ENCODE measurements at regions not wholly inside any gene's neighbourhood (a gene's known extent, or its start where the extent isn't known, plus 50 kb on each side); places are given as distances from the start of the nearest gene placed in this dataset.

GRCh38 chr7:19623676-19624075, 85.2 kb downstream of the POLR1F start:
- Histone ChIP-seq H3K9me3 (ENCODE audit: control insufficient read depth, low read length) (no peaks in the 10 kb centered on the region), H3K4me3 (ENCODE audit: extremely low read depth, insufficient read depth, low read length, poor library complexity, severe bottlenecking) (no peak overlapping the region), H3K27ac (ENCODE audit: low read depth, low read length, severe bottlenecking) (no peak overlapping the region), H3K4me1 (ENCODE audit: control insufficient read depth, insufficient read depth, low read length, poor library complexity, severe bottlenecking) (no peaks in the 10 kb centered on the region), H3K36me3 (ENCODE audit: control insufficient read depth, insufficient read depth, low read length) (no peaks in the 10 kb centered on the region)
- WGBS, 2 experiments (ENCODE audit: insufficient coverage in 2 of 2), result no CpG with 5 or more reads among the region's 1 CpG

- H3K9me3 ChIP-seq (ENCODE audit: control insufficient read depth, low read length), result no peaks in the 10 kb centered on the region
- no peak overlapping the region for H3K4me3 ChIP-seq (ENCODE audit: extremely low read depth, insufficient read depth, low read length, poor library complexity, severe bottlenecking)
- H3K36me3 ChIP-seq (ENCODE audit: control insufficient read depth, insufficient read depth, low read length), result no peaks in the 10 kb centered on the region
- no peak overlapping the region for H3K27ac ChIP-seq (ENCODE audit: low read depth, low read length, severe bottlenecking)
- H3K4me1 ChIP-seq (ENCODE audit: control insufficient read depth, insufficient read depth, low read length, poor library complexity, severe bottlenecking), result no peaks in the 10 kb centered on the region
- WGBS, 2 experiments (ENCODE audit: insufficient coverage in 2 of 2), result 100% methylated on average over 1 of the region's 2 CpGs; no CpG with 5 or more reads in 1 of the 2 experiments
Observed at GRCh38 chr7:19621740-19622139, 87.1 kb downstream of the POLR1F start.

GRCh38 chr7:19620470-19620869, 88.4 kb downstream of the POLR1F start:
- H3K4me1 ChIP-seq (ENCODE audit: control insufficient read depth, insufficient read depth, low read length, poor library complexity, severe bottlenecking), result no peaks in the 10 kb centered on the region
- no peak overlapping the region for H3K4me3 ChIP-seq (ENCODE audit: extremely low read depth, insufficient read depth, low read length, poor library complexity, severe bottlenecking)
- no peak overlapping the region for H3K27ac ChIP-seq (ENCODE audit: low read depth, low read length, severe bottlenecking)
- WGBS, 2 experiments (ENCODE audit: insufficient coverage in 2 of 2), result no CpG with 5 or more reads among the region's 2 CpGs
- no peaks in the 10 kb centered on the region for H3K36me3 ChIP-seq (ENCODE audit: control insufficient read depth, insufficient read depth, low read length)
- H3K9me3 ChIP-seq (ENCODE audit: control insufficient read depth, low read length), result no peaks in the 10 kb centered on the region

- WGBS, 2 experiments (ENCODE audit: insufficient coverage in 2 of 2), result no CpG with 5 or more reads among the region's 1 CpG
- Histone ChIP-seq H3K4me3 (ENCODE audit: extremely low read depth, insufficient read depth, low read length, poor library complexity, severe bottlenecking) (no peak overlapping the region), H3K9me3 (ENCODE audit: control insufficient read depth, low read length) (no peaks in the 10 kb centered on the region), H3K36me3 (ENCODE audit: control insufficient read depth, insufficient read depth, low read length) (no peaks in the 10 kb centered on the region), H3K27ac (ENCODE audit: low read depth, low read length, severe bottlenecking) (no peak overlapping the region), H3K4me1 (ENCODE audit: control insufficient read depth, insufficient read depth, low read length, poor library complexity, severe bottlenecking) (no peaks in the 10 kb centered on the region)
Observed at GRCh38 chr7:19619122-19619521, 89.7 kb downstream of the POLR1F start.

- 75 to 90% methylated on average over 1 to 2 of the region's 2 CpGs for WGBS, 2 experiments (ENCODE audit: insufficient coverage in 2 of 2)
- Histone ChIP-seq H3K36me3 (ENCODE audit: control insufficient read depth, insufficient read depth, low read length) (no peaks in the 10 kb centered on the region), H3K9me3 (ENCODE audit: control insufficient read depth, low read length) (no peaks in the 10 kb centered on the region), H3K4me3 (ENCODE audit: extremely low read depth, insufficient read depth, low read length, poor library complexity, severe bottlenecking) (no peak overlapping the region), H3K27ac (ENCODE audit: low read depth, low read length, severe bottlenecking) (no peak overlapping the region), H3K4me1 (ENCODE audit: control insufficient read depth, insufficient read depth, low read length, poor library complexity, severe bottlenecking) (no peaks in the 10 kb centered on the region)
Observed at GRCh38 chr7:19617901-19618300, 90.9 kb downstream of the POLR1F start.

GRCh38 chr7:19610194-19610943, 98.5 kb downstream of the POLR1F start:
- Histone ChIP-seq H3K9me3 (ENCODE audit: control insufficient read depth, low read length) (no peaks in the 10 kb centered on the region), H3K27ac (ENCODE audit: low read depth, low read length, severe bottlenecking) (no peak overlapping the region), H3K36me3 (ENCODE audit: control insufficient read depth, insufficient read depth, low read length) (no peaks in the 10 kb centered on the region), H3K4me3 (ENCODE audit: extremely low read depth, insufficient read depth, low read length, poor library complexity, severe bottlenecking) (no peak overlapping the region), H3K4me1 (ENCODE audit: control insufficient read depth, insufficient read depth, low read length, poor library complexity, severe bottlenecking) (no peaks in the 10 kb centered on the region)

- Histone ChIP-seq H3K27ac (ENCODE audit: low read depth, low read length, severe bottlenecking) (no peak overlapping the region), H3K4me1 (ENCODE audit: control insufficient read depth, insufficient read depth, low read length, poor library complexity, severe bottlenecking) (no peaks in the 10 kb centered on the region), H3K36me3 (ENCODE audit: control insufficient read depth, insufficient read depth, low read length) (no peaks in the 10 kb centered on the region), H3K4me3 (ENCODE audit: extremely low read depth, insufficient read depth, low read length, poor library complexity, severe bottlenecking) (no peak overlapping the region), H3K9me3 (ENCODE audit: control insufficient read depth, low read length) (no peaks in the 10 kb centered on the region)
- WGBS, 2 experiments (ENCODE audit: insufficient coverage in 2 of 2), result 79% methylated on average over 2 of the region's 3 CpGs; no CpG with 5 or more reads in 1 of the 2 experiments
Observed at GRCh38 chr7:19589446-19589845, 119.4 kb downstream of the POLR1F start.

- no peak overlapping the region for H3K4me3 ChIP-seq (ENCODE audit: extremely low read depth, insufficient read depth, low read length, poor library complexity, severe bottlenecking)
- no peak overlapping the region for H3K27ac ChIP-seq (ENCODE audit: low read depth, low read length, severe bottlenecking)
- H3K9me3 ChIP-seq (ENCODE audit: control insufficient read depth, low read length), result no peaks in the 10 kb centered on the region
- 31 to 38% methylated on average over 2 of the region's 2 CpGs for WGBS, 2 experiments (ENCODE audit: insufficient coverage in 2 of 2)
- no peaks in the 10 kb centered on the region for H3K36me3 ChIP-seq (ENCODE audit: control insufficient read depth, insufficient read depth, low read length)
- H3K4me1 ChIP-seq (ENCODE audit: control insufficient read depth, insufficient read depth, low read length, poor library complexity, severe bottlenecking), result no peaks in the 10 kb centered on the region
Observed at GRCh38 chr7:19587291-19587690, 121.5 kb downstream of the POLR1F start.

GRCh38 chr7:19585761-19586160, 123.1 kb downstream of the POLR1F start:
- H3K9me3 ChIP-seq (ENCODE audit: control insufficient read depth, low read length), result no peaks in the 10 kb centered on the region
- no peaks in the 10 kb centered on the region for H3K36me3 ChIP-seq (ENCODE audit: control insufficient read depth, insufficient read depth, low read length)
- H3K27ac ChIP-seq (ENCODE audit: low read depth, low read length, severe bottlenecking), result no peak overlapping the region
- no peak overlapping the region for H3K4me3 ChIP-seq (ENCODE audit: extremely low read depth, insufficient read depth, low read length, poor library complexity, severe bottlenecking)
- H3K4me1 ChIP-seq (ENCODE audit: control insufficient read depth, insufficient read depth, low read length, poor library complexity, severe bottlenecking), result no peaks in the 10 kb centered on the region
- WGBS, 2 experiments (ENCODE audit: insufficient coverage in 2 of 2), result no CpG with 5 or more reads among the region's 2 CpGs

- Histone ChIP-seq H3K4me1 (ENCODE audit: control insufficient read depth, insufficient read depth, low read length, poor library complexity, severe bottlenecking) (no peaks in the 10 kb centered on the region), H3K27ac (ENCODE audit: low read depth, low read length, severe bottlenecking) (no peak overlapping the region), H3K36me3 (ENCODE audit: control insufficient read depth, insufficient read depth, low read length) (no peaks in the 10 kb centered on the region), H3K4me3 (ENCODE audit: extremely low read depth, insufficient read depth, low read length, poor library complexity, severe bottlenecking) (no peak overlapping the region), H3K9me3 (ENCODE audit: control insufficient read depth, low read length) (no peaks in the 10 kb centered on the region)
- WGBS, 2 experiments (ENCODE audit: insufficient coverage in 2 of 2), result no CpG with 5 or more reads among the region's 2 CpGs
Observed at GRCh38 chr7:19575909-19576557, 132.8 kb downstream of the POLR1F start.

GRCh38 chr7:19574131-19574530, 134.7 kb downstream of the POLR1F start:
- Histone ChIP-seq H3K4me1 (ENCODE audit: control insufficient read depth, insufficient read depth, low read length, poor library complexity, severe bottlenecking) (no peaks in the 10 kb centered on the region), H3K27ac (ENCODE audit: low read depth, low read length, severe bottlenecking) (no peak overlapping the region), H3K36me3 (ENCODE audit: control insufficient read depth, insufficient read depth, low read length) (no peaks in the 10 kb centered on the region), H3K4me3 (ENCODE audit: extremely low read depth, insufficient read depth, low read length, poor library complexity, severe bottlenecking) (no peak overlapping the region), H3K9me3 (ENCODE audit: control insufficient read depth, low read length) (no peaks in the 10 kb centered on the region)
- WGBS, 2 experiments (ENCODE audit: insufficient coverage in 2 of 2), result 80% methylated on average over 1 of the region's 5 CpGs; no CpG with 5 or more reads in 1 of the 2 experiments
